T-helper 1 cell treated with Interleukin-12 subunit alpha and Interleukin-12 subunit beta and Interleukin-4 antibody, amounts not matched to agents 30 μg/mL and 1 μg/mL, for 36 hours (primary cell): ENCODE measurements at regions not wholly inside any gene's neighbourhood (a gene's known extent, or its start where the extent isn't known, plus 50 kb on each side); places are given as distances from the start of the nearest gene placed in this dataset.
"Not testable (repeated sequence)": the region's sequence is repeated elsewhere in the genome, so short reads cannot be mapped to it uniquely, and the experiment has no call there.

Source experiments
- H3K27ac Mint-ChIP-seq: one replicate; pipeline ENCODE4 v1.8.0; 2021; ENCODE audit warnings: mild to moderate bottlenecking, mixed read lengths
- H3K27me3 Mint-ChIP-seq: one replicate; pipeline ENCODE4 v1.8.0; 2021; ENCODE audit warnings: low read depth, mixed read lengths
- H3K36me3 Mint-ChIP-seq: one replicate; pipeline ENCODE4 v1.8.0; 2021; ENCODE audit warnings: low read depth, mixed read lengths
- H3K4me1 Mint-ChIP-seq: one replicate; pipeline ENCODE4 v1.8.0; 2021; ENCODE audit warnings: low read depth, mixed read lengths
- H3K4me3 Mint-ChIP-seq: one replicate; pipeline ENCODE4 v1.8.0; 2021; ENCODE audit warnings: mild to moderate bottlenecking, moderate library complexity, mixed read lengths
- H3K9me3 Mint-ChIP-seq: one replicate; pipeline ENCODE4 v1.8.0; 2021; ENCODE audit warnings: mixed read lengths

DNA sequence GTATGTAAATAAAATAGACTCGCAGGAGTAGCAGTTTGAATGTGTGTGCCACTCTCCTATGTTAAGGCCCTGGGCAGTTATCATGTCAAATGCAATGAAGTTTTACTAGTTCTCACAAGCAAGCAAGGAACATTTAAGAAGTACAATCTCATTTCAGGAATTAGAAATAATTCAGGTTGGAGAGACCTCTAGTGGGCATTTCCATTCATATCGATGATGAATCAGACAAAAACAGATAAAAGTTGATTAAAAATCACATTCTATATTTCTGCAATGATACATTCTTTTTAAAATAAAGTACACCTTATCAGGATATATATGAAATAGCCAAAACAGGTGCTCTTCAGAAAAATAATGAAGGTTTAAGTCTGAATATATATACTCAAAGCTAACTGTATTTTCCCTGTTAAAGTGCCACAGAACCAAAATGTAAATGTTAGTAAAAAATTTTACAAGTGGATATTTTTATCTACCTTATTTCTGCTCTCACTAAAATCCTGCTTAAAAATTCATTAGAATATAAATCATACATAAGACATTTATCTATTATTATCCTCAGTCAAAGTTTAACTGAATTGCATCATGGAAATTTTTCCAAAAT lies 492.4 kb upstream of the FRG2C start:
- Mint-ChIP-seq H3K27ac (no peak overlapping the region), H3K36me3 (no peaks in the 10 kb centered on the region), H3K27me3 (no peaks in the 10 kb centered on the region), H3K4me1 (no peaks in the 10 kb centered on the region), H3K4me3 (no peak overlapping the region), H3K9me3 (no peaks in the 10 kb centered on the region)

DNA sequence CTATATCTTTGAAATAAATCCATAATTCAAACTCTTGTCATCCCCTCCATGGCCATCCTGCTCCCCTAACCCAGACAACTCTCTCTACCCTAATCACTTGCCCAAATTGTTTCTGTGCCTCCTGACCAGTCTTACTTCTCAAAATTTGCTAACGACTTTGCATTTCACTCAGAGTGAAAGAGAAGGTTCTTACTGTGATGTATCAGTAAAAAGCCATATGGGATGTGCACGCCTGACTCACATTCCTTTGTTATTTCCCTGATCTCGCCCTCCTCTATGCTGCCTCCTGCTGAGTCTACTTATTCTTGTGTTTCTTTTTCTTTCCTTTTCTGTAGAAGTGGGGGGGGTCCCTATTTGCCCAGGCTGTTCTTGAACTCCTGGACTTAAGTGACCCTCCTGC lies 487.2 kb upstream of the FRG2C start:
- Mint-ChIP-seq H3K36me3 (no peaks in the 10 kb centered on the region), H3K9me3 (no peaks in the 10 kb centered on the region), H3K4me1 (no peaks in the 10 kb centered on the region), H3K27ac (no peak overlapping the region), H3K27me3 (no peaks in the 10 kb centered on the region), H3K4me3 (no peak overlapping the region)

GRCh38 chr3:75180235-75180944 lies 483.7 kb upstream of the FRG2C start:
- no peak overlapping the region for H3K27ac Mint-ChIP-seq
- no peaks in the 10 kb centered on the region for H3K9me3 Mint-ChIP-seq
- H3K4me1 Mint-ChIP-seq, result no peaks in the 10 kb centered on the region
- H3K27me3 Mint-ChIP-seq, result no peaks in the 10 kb centered on the region
- H3K36me3 Mint-ChIP-seq, result no peaks in the 10 kb centered on the region
- no peak overlapping the region for H3K4me3 Mint-ChIP-seq

GRCh38 chr3:75180945-75181298 lies 483.2 kb upstream of the FRG2C start:
- H3K9me3 Mint-ChIP-seq, result no peaks in the 10 kb centered on the region
- H3K27me3 Mint-ChIP-seq, result no peaks in the 10 kb centered on the region
- H3K36me3 Mint-ChIP-seq, result no peaks in the 10 kb centered on the region

DNA sequence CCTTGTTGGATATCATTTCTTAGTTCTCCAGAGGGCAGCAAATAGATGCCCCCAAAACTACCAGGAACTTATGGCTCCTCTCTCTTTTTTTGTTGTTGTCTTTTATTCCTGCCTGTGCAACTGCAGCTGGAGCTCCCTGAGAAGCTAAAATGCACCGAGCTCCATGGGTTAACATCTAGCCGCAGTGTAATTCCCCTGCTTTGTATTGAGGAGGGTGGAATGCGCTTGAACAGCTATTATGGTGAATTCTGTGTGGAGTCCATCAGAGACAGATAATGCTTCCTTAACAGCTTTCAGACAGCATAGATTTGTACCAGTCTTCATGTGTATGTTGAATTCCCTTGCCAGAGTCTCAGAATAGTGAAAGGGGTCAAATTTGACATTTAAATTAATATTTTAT lies 475.2 kb upstream of the FRG2C start:
- no peak overlapping the region for H3K27ac Mint-ChIP-seq
- H3K27me3 Mint-ChIP-seq, result no peaks in the 10 kb centered on the region
- H3K4me1 Mint-ChIP-seq, result no peaks in the 10 kb centered on the region
- no peaks in the 10 kb centered on the region for H3K9me3 Mint-ChIP-seq
- no peaks in the 10 kb centered on the region for H3K36me3 Mint-ChIP-seq
- H3K4me3 Mint-ChIP-seq, result no peak overlapping the region

More at GRCh38 chr3:75180945-75181298, 483.2 kb upstream of the FRG2C start:
- Mint-ChIP-seq H3K4me1 (no peaks in the 10 kb centered on the region), H3K27ac (no peak overlapping the region), H3K4me3 (no peak overlapping the region)

DNA sequence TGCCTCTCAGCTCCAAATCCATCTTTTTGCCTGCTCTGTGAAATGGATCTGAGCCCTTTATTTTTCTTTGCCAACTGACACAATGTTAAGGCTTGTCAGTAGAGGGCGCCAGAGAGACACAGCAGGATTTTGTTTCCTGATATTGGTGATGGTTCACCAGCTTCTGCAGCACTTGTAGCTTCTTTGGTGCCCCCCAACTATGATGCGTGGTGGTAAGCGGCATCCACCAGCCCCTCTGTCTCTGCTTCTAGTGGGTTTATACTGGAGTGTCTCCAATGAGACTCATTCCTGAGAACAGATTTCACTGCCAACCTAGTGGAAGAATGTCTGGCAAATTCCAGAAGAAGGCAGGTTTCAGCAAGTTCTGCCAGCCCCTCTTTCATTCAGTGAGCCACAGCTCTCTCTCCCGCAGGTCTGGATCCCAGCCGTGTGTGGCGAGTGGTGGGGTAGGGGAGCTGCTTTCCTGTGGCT lies 471.9 kb upstream of the FRG2C start:
- H3K27me3 Mint-ChIP-seq, result no peaks in the 10 kb centered on the region
- no peaks in the 10 kb centered on the region for H3K4me1 Mint-ChIP-seq
- H3K36me3 Mint-ChIP-seq, result no peaks in the 10 kb centered on the region
- H3K4me3 Mint-ChIP-seq, result no peak overlapping the region
- no peak overlapping the region for H3K27ac Mint-ChIP-seq
- no peaks in the 10 kb centered on the region for H3K9me3 Mint-ChIP-seq

- Mint-ChIP-seq H3K36me3 (no peaks in the 10 kb centered on the region), H3K27ac (no peak overlapping the region)
Measured at GRCh38 chr3:75193797-75194196, 470.3 kb upstream of the FRG2C start.

GRCh38 chr3:75214332-75214731 lies 449.8 kb upstream of the FRG2C start:
- H3K36me3 Mint-ChIP-seq, H3K4me1 Mint-ChIP-seq, H3K27me3 Mint-ChIP-seq, H3K4me3 Mint-ChIP-seq, H3K27ac Mint-ChIP-seq, H3K9me3 Mint-ChIP-seq: not testable (repeated sequence)

More at GRCh38 chr3:75193797-75194196, 470.3 kb upstream of the FRG2C start:
- H3K4me1 Mint-ChIP-seq, result no peaks in the 10 kb centered on the region
- H3K4me3 Mint-ChIP-seq, result no peak overlapping the region
- H3K9me3 Mint-ChIP-seq, result no peaks in the 10 kb centered on the region
- H3K27me3 Mint-ChIP-seq, result no peaks in the 10 kb centered on the region

GRCh38 chr3:75218577-75218976 lies 445.6 kb upstream of the FRG2C start:
- no peaks in the 10 kb centered on the region for H3K9me3 Mint-ChIP-seq
- no peaks in the 10 kb centered on the region for H3K27me3 Mint-ChIP-seq
- no peaks in the 10 kb centered on the region for H3K4me1 Mint-ChIP-seq
- no peak overlapping the region for H3K4me3 Mint-ChIP-seq
- H3K36me3 Mint-ChIP-seq, result no peaks in the 10 kb centered on the region
- H3K27ac Mint-ChIP-seq, result no peak overlapping the region

DNA sequence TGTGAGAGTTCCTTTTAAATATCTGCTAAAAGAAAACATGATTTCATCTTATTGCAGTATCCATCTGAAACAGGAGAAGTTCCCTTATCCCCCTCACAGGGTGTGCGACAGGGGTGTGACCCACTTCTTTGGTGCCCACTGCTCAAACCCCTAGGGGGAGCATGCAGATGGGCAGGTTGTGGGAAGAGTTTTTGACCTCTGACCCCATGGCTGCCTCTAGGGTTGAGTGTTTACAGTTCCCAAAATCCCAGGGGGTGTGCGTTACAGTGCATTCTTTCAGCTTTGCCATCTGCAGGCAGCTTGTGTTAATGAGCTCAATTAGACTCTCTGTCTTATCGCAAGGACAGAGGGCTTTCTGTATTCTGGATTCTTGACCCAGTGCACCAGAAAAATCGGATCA lies 443.2 kb upstream of the FRG2C start:
- Mint-ChIP-seq H3K9me3 (no peaks in the 10 kb centered on the region), H3K27ac (no peak overlapping the region)

GRCh38 chr3:75224412-75224811 lies 439.7 kb upstream of the FRG2C start:
- Mint-ChIP-seq H3K4me3 (no peak overlapping the region), H3K27ac (no peak overlapping the region), H3K36me3 (no peaks in the 10 kb centered on the region), H3K27me3 (no peaks in the 10 kb centered on the region), H3K4me1 (no peaks in the 10 kb centered on the region), H3K9me3 (no peaks in the 10 kb centered on the region)

More for the DNA sequence above, 443.2 kb upstream of the FRG2C start:
- no peaks in the 10 kb centered on the region for H3K36me3 Mint-ChIP-seq
- no peaks in the 10 kb centered on the region for H3K27me3 Mint-ChIP-seq
- no peak overlapping the region for H3K4me3 Mint-ChIP-seq
- no peaks in the 10 kb centered on the region for H3K4me1 Mint-ChIP-seq

DNA sequence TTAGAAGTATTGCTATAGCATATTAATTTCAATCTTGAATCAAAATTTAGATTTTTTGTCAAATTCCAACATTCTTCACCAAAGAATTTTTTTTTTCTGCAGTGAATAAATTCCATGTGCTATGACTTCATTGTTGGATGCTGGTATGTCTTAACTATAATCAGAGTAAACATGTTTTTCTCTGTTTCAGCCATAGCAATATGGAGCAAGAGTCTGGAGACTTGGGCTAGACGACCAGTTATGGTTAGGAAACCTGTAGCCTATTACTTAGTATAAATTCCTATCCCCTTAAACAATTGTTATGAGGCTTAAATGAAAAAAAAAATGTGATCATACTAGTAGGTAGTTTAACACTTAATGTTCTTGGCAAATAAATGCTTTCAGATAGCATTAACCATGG lies 431.9 kb upstream of the FRG2C start:
- no peaks in the 10 kb centered on the region for H3K9me3 Mint-ChIP-seq
- H3K27ac Mint-ChIP-seq, result no peak overlapping the region
- no peak overlapping the region for H3K4me3 Mint-ChIP-seq
- H3K4me1 Mint-ChIP-seq, result no peaks in the 10 kb centered on the region
- H3K27me3 Mint-ChIP-seq, result no peaks in the 10 kb centered on the region
- H3K36me3 Mint-ChIP-seq, result no peaks in the 10 kb centered on the region

DNA sequence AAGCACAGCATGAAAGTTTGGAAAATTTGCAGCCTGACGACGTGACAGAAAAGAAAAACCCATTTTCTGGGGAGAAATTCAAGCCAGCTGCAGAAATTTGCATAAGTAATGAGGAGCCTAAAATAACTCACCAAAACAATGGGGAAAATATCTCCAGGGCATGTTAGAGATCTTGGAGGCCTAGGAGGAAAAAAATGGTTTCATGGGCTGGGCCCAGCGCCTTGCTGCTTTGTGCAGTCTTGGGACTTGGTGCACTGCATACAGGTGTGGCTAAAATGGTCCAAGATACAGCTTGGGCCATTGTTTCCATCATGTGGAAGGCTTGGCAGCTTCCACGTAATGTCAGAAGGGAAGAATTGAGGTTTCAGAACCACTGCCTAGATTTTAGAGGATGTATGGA lies 428.5 kb upstream of the FRG2C start:
- Mint-ChIP-seq H3K27me3 (no peaks in the 10 kb centered on the region), H3K4me3 (no peak overlapping the region), H3K36me3 (no peaks in the 10 kb centered on the region), H3K27ac (no peak overlapping the region), H3K4me1 (no peaks in the 10 kb centered on the region), H3K9me3 (no peaks in the 10 kb centered on the region)

DNA sequence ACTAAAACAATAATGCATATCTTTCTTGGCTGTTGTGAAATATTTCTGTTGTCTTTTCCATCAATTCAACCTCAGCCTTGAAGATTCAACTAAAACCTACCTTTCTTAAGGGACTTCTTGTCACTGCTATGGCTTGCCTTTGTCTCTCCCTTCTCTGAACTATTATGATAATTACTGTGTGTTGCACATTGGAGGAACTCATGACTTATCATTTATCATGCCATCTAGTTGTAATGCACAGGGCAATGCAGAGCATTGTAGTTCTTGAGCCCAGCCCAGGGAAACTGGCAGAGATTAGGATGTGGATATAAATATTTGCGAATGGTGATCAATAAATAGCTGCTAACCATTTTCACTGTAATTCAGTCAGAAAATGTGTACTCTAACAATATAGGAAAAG lies 427.1 kb upstream of the FRG2C start:
- Mint-ChIP-seq H3K36me3 (no peaks in the 10 kb centered on the region), H3K27ac (no peak overlapping the region), H3K4me3 (no peak overlapping the region), H3K9me3 (no peaks in the 10 kb centered on the region), H3K27me3 (no peaks in the 10 kb centered on the region), H3K4me1 (no peaks in the 10 kb centered on the region)

DNA sequence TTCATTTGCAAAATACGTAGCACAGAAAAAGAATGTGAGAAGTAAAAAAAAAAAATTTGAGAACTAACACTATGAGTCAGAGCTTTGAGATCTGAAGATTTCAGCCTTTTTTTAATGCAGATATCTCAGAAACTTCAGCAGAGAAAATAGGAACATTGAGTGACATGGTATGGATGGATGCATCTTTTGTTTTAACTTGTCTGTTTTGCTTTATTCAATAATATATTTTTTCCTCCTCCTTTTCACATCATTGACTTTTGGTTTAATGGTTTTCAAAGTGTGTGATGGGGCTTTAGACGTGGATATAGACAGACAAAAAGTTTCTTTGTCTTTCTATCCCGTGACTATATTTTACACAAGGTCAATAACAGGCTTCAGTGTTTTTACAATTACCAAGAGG lies 426.7 kb upstream of the FRG2C start:
- Mint-ChIP-seq H3K4me1 (no peaks in the 10 kb centered on the region), H3K36me3 (no peaks in the 10 kb centered on the region), H3K27ac (no peak overlapping the region), H3K4me3 (no peak overlapping the region), H3K27me3 (no peaks in the 10 kb centered on the region), H3K9me3 (no peaks in the 10 kb centered on the region)
